Keratinocyte (primary cell): ENCODE measurements at regions not wholly inside any gene's neighbourhood (a gene's known extent, or its start where the extent isn't known, plus 50 kb on each side); places are given as distances from the start of the nearest gene placed in this dataset.

Source experiments
- DNase-seq: peaks from one replicate; pipeline ENCODE4 v3.0.0-alpha.2; 2011; ENCODE audit warnings: low read depth, missing footprints, low spot score
- FAIRE-seq: peaks from 2 replicates; lab custom pipeline; 2011; peaks lifted over from hg19 to GRCh38; lab: Jason Lieb, UNC
- H2AFZ ChIP-seq: 2 replicates; pipeline ENCODE4 v1.6.0; 2012; ENCODE audit warnings: low read length, control low read depth, inconsistent platforms; ENCODE audit not compliant: control insufficient read depth
- H3K27ac ChIP-seq: 2 replicates; pipeline ENCODE4 v1.5.1; 2011; ENCODE audit warnings: low read length; ENCODE audit not compliant: control insufficient read depth, insufficient read depth
- H3K27me3 ChIP-seq: 3 replicates; pipeline ENCODE4 v1.6.0; 2011; ENCODE audit warnings: low read length; ENCODE audit not compliant: control insufficient read depth, insufficient read depth; ENCODE audit errors: extremely low read depth
- H3K36me3 ChIP-seq, 2 experiments: 2 replicates in 1 of 2; 3 replicates in 1 of 2; pipeline ENCODE4 v1.5.1; 2011; ENCODE audit warnings: low read length in 2 of 2, mild to moderate bottlenecking in 1 of 2; ENCODE audit not compliant: control insufficient read depth in 2 of 2, insufficient read depth in 2 of 2; ENCODE audit errors: extremely low read depth in 1 of 2
- H3K4me1 ChIP-seq: 3 replicates; pipeline ENCODE4 v1.5.1; 2011; ENCODE audit warnings: low read length; ENCODE audit not compliant: control insufficient read depth, insufficient read depth; ENCODE audit errors: extremely low read depth
- H3K4me2 ChIP-seq: 3 replicates; pipeline ENCODE4 v1.6.0; 2011; ENCODE audit warnings: low read depth, low read length; ENCODE audit not compliant: control insufficient read depth, insufficient read depth; ENCODE audit errors: extremely low read depth
- H3K4me3 ChIP-seq, 3 experiments: fragments of 200-600 bp in 1 of 3; sonication (generic) in 1 of 3; 2 replicates in 2 of 3; 3 replicates in 1 of 3; pipeline ENCODE4 v1.5.1; 2011 to 2016; ENCODE audit warnings: low read length in 3 of 3, mild to moderate bottlenecking in 3 of 3, control low read depth in 2 of 3, inconsistent platforms in 1 of 3, low read depth in 1 of 3, mixed read lengths in 1 of 3, mixed run types in 1 of 3, moderate library complexity in 1 of 3; ENCODE audit not compliant: control insufficient read depth in 2 of 3, insufficient read depth in 2 of 3; ENCODE audit errors: extremely low read depth in 1 of 3
- H3K79me2 ChIP-seq: 2 replicates; pipeline ENCODE4 v1.6.0; 2012; ENCODE audit warnings: low read length; ENCODE audit not compliant: control insufficient read depth, insufficient read depth
- H3K9ac ChIP-seq: 3 replicates; pipeline ENCODE4 v1.6.0; 2011; ENCODE audit warnings: low read length; ENCODE audit not compliant: control insufficient read depth, insufficient read depth; ENCODE audit errors: extremely low read depth
- H3K9me1 ChIP-seq: 3 replicates; pipeline ENCODE4 v1.6.0; 2011; ENCODE audit warnings: low read length; ENCODE audit not compliant: control insufficient read depth, insufficient read depth; ENCODE audit errors: extremely low read depth
- H3K9me3 ChIP-seq: 2 replicates; pipeline ENCODE4 v1.5.1; 2012; ENCODE audit warnings: low read depth, low read length; ENCODE audit not compliant: control insufficient read depth
- H4K20me1 ChIP-seq: 3 replicates; pipeline ENCODE4 v1.6.0; 2011; ENCODE audit warnings: low read length; ENCODE audit not compliant: control insufficient read depth, insufficient read depth; ENCODE audit errors: extremely low read depth
- EZH2 ChIP-seq: IDR thresholded peaks from one replicate; pipeline ENCODE4 v1.6.1; 2012; ENCODE audit warnings: inconsistent platforms, mild to moderate bottlenecking, low read length, moderate library complexity
- dilution Hi-C: fragments of 300-500 bp; cut with MboI; formaldehyde crosslinking; loops from one replicate; pipeline ENCODE4 v1.7.0; 2020; ENCODE audit warnings: low sequenced_read_pairs; ENCODE audit not compliant: extremely low pct_ligation_motif_present
- TF ChIP-seq, protein P1 (sequence below), 3 experiments: IDR thresholded peaks in 1 of 3; conservative IDR thresholded peaks in 1 of 3; optimal IDR thresholded peaks in 1 of 3; 2 replicates in 2 of 3; 3 replicates in 1 of 3; pipeline versions ENCODE3 to v1.5.1; 2011; ENCODE audit warnings: low read length in 3 of 3, mild to moderate bottlenecking in 3 of 3, moderate library complexity in 2 of 3, control low read depth in 1 of 3, inconsistent platforms in 1 of 3; ENCODE audit not compliant: insufficient read depth in 2 of 3; ENCODE audit errors: extremely low read depth in 1 of 3

DNA sequence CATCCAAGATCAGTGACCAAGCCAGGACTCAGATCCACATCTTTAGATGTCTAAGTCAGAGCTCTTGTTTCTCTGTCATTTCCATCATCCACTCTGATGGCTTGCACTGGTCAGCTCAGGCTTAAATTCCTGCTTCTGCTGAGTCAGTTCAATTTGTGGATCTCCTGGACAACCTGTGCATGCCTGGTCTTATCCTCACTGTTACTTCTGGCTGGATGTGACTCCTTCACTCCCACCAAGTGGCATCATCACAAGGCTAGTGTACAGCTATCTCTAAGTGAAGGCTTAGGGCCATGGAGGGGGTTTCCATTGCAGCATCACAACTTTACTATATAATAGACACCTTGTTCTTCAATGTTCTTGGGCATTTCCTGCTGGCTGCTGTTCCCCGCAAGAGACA lies 102.9 kb downstream of the EMP1 start:
- no peaks in the 10 kb centered on the region for H3K36me3 ChIP-seq
- DNase-seq = no peak
- no peaks in the 10 kb centered on the region for H3K27me3 ChIP-seq
- no peaks in the 10 kb centered on the region for H3K9me3 ChIP-seq
- dilution Hi-C loops = no loop called here
- no peaks in the 10 kb centered on the region for H3K79me2 ChIP-seq
- no peak for FAIRE-seq
- no peaks in the 10 kb centered on the region for H4K20me1 ChIP-seq
- no peak overlapping the region for H3K4me3 ChIP-seq
- no peak overlapping the region for H3K9ac ChIP-seq
- TF ChIP-seq, protein P1, sequence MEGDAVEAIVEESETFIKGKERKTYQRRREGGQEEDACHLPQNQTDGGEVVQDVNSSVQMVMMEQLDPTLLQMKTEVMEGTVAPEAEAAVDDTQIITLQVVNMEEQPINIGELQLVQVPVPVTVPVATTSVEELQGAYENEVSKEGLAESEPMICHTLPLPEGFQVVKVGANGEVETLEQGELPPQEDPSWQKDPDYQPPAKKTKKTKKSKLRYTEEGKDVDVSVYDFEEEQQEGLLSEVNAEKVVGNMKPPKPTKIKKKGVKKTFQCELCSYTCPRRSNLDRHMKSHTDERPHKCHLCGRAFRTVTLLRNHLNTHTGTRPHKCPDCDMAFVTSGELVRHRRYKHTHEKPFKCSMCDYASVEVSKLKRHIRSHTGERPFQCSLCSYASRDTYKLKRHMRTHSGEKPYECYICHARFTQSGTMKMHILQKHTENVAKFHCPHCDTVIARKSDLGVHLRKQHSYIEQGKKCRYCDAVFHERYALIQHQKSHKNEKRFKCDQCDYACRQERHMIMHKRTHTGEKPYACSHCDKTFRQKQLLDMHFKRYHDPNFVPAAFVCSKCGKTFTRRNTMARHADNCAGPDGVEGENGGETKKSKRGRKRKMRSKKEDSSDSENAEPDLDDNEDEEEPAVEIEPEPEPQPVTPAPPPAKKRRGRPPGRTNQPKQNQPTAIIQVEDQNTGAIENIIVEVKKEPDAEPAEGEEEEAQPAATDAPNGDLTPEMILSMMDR (optimal IDR thresholded peaks at IDR 0.05 in 1 of 3, IDR thresholded peaks at IDR 0.05 in 1 of 3, conservative IDR thresholded peaks at IDR 0.05 in 1 of 3; ENCODE audit: extremely low read depth in 1 of 3, insufficient read depth in 2 of 3, low read length in 3 of 3) = no peak
- TF ChIP-seq EZH2 = no peak
- H3K9me1 ChIP-seq = no peaks in the 10 kb centered on the region
- no peak overlapping the region for H2AFZ ChIP-seq
- no peaks in the 10 kb centered on the region for H3K4me1 ChIP-seq
- H3K27ac ChIP-seq = no peak overlapping the region
- H3K4me2 ChIP-seq = no peak overlapping the region

DNA sequence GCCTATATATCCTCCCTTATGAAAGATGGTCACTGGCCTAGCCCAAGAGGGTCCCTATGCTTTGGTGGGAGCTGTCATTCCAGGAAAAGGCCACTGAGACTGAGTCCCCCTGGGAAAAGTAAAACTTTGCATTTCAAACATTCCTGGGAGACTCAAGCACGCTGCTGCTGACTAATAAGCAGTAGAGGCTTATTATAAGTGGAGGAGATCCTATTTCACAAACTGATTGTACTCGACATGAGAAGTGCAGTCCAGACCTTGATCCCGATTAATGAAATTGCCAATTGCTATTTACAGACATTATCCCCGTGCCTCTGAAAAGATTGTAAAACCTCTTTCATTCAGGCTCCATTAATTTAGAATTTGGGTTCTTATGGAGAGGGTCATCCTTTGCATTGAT lies 96.6 kb downstream of the EMP1 start:
- H3K9me1 ChIP-seq = no peaks in the 10 kb centered on the region
- H3K27ac ChIP-seq = no peak overlapping the region
- H3K36me3 ChIP-seq = no peaks in the 10 kb centered on the region
- no peaks in the 10 kb centered on the region for H3K9me3 ChIP-seq
- H3K27me3 ChIP-seq = no peaks in the 10 kb centered on the region
- dilution Hi-C loops = no loop called here
- H4K20me1 ChIP-seq = no peaks in the 10 kb centered on the region
- H3K79me2 ChIP-seq = no peaks in the 10 kb centered on the region
- H3K9ac ChIP-seq = no peak overlapping the region
- DNase-seq = no peak
- no peak overlapping the region for H3K4me2 ChIP-seq
- TF ChIP-seq, protein P1 (optimal IDR thresholded peaks at IDR 0.05 in 1 of 3, IDR thresholded peaks at IDR 0.05 in 1 of 3, conservative IDR thresholded peaks at IDR 0.05 in 1 of 3; ENCODE audit: extremely low read depth in 1 of 3, insufficient read depth in 2 of 3, low read length in 3 of 3) = no peak
- TF ChIP-seq EZH2 = no peak
- no peak overlapping the region for H2AFZ ChIP-seq
- H3K4me3 ChIP-seq = no peak overlapping the region
- H3K4me1 ChIP-seq = no peaks in the 10 kb centered on the region
- FAIRE-seq = no peak
